ENCODE measurements at regions not wholly inside any gene's neighbourhood (a gene's known extent, or its start where the extent isn't known, plus 50 kb on each side); places are given as distances from the start of the nearest gene placed in this dataset.

- Histone ChIP-seq H3K4me1 (ENCODE audit: control insufficient read depth in 3 of 3, insufficient read depth in 2 of 3, low read depth in 1 of 3, low read length in 2 of 3) (peaks cover 0 to 3% (median 0%) of the 10 kb centered on the region in 3 donors), H3K36me3 (ENCODE audit: control insufficient read depth in 3 of 3, insufficient read depth in 2 of 3, low read depth in 1 of 3, low read length in 3 of 3) (no peaks in the 10 kb centered on the region), H3K27me3 (ENCODE audit: control insufficient read depth in 3 of 3, insufficient read depth in 3 of 3, low read length in 3 of 3) (no peaks in the 10 kb centered on the region), H3K4me3 (ENCODE audit: low read depth in 1 of 3, low read length in 3 of 3) (no peak overlapping the region), H3K9me3 (ENCODE audit: control insufficient read depth in 2 of 2, insufficient read depth in 1 of 2, low read depth in 1 of 2, low read length in 1 of 2) (no peaks in the 10 kb centered on the region), H3K27ac (ENCODE audit: low read depth in 1 of 3, low read length in 2 of 3) (no peak overlapping the region)
- WGBS, 3 donors: 74 to 85% (median 80%) methylated on average over 1 of the region's 1 CpG
- DNase-seq (no peak), FAIRE-seq (no peak)
Observed at GRCh38 chr5:143476601-143477211, 73.2 kb upstream of the NR3C1 start.

DNA sequence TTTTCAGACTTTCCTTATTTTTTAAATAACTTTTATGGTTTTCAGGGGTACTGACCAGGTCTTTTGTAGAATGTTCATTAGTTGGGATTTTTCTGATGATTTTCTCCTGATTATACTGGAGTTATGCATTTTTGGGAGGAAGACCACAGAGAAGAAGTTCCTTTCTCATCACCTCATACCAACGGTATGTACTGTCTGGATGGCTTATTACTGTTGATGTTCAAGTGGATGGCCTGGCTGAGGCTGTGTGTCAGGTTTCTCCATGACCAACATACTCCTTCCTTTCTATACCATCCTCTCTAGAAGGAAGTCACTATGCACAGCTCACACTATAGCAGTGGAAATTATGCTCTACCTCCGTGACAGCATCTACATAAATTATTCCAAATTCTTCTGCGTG is 71.1 kb upstream of the NR3C1 start:
- FAIRE-seq: no peak
- Histone ChIP-seq H3K27me3 (ENCODE audit: control insufficient read depth in 3 of 3, insufficient read depth in 3 of 3, low read length in 3 of 3) (no peaks in the 10 kb centered on the region), H3K27ac (ENCODE audit: low read depth in 1 of 3, low read length in 2 of 3) (no peak overlapping the region), H3K4me3 (ENCODE audit: low read depth in 1 of 3, low read length in 3 of 3) (no peak overlapping the region), H3K9me3 (ENCODE audit: control insufficient read depth in 2 of 2, insufficient read depth in 1 of 2, low read depth in 1 of 2, low read length in 1 of 2) (no peaks in the 10 kb centered on the region), H3K4me1 (ENCODE audit: control insufficient read depth in 3 of 3, insufficient read depth in 2 of 3, low read depth in 1 of 3, low read length in 2 of 3) (no peaks in the 10 kb centered on the region), H3K36me3 (ENCODE audit: control insufficient read depth in 3 of 3, insufficient read depth in 2 of 3, low read depth in 1 of 3, low read length in 3 of 3) (no peaks in the 10 kb centered on the region)
- 69 to 79% (median 77%) methylated on average over 3 of the region's 3 CpGs for WGBS, 3 donors
- DNase-seq: no peak

- no peaks in the 10 kb centered on the region for H3K4me1 ChIP-seq (ENCODE audit: control insufficient read depth in 3 of 3, insufficient read depth in 2 of 3, low read depth in 1 of 3, low read length in 2 of 3)
- no peak overlapping the region for H3K27ac ChIP-seq (ENCODE audit: low read depth in 1 of 3, low read length in 2 of 3)
- H3K4me3 ChIP-seq (ENCODE audit: low read depth in 1 of 3, low read length in 3 of 3): no peak overlapping the region
- DNase-seq (no peak), FAIRE-seq (no peak)
- 85 to 92% (median 87%) methylated on average over 5 of the region's 5 CpGs for WGBS, 3 donors
- no peaks in the 10 kb centered on the region for H3K36me3 ChIP-seq (ENCODE audit: control insufficient read depth in 3 of 3, insufficient read depth in 2 of 3, low read depth in 1 of 3, low read length in 3 of 3)
- no peaks in the 10 kb centered on the region for H3K9me3 ChIP-seq (ENCODE audit: control insufficient read depth in 2 of 2, insufficient read depth in 1 of 2, low read depth in 1 of 2, low read length in 1 of 2)
- no peaks in the 10 kb centered on the region for H3K27me3 ChIP-seq (ENCODE audit: control insufficient read depth in 3 of 3, insufficient read depth in 3 of 3, low read length in 3 of 3)
Observed at GRCh38 chr5:143473481-143473880, 70.0 kb upstream of the NR3C1 start.

- WGBS, 3 donors: 83 to 90% (median 84%) methylated on average over 1 of the region's 1 CpG
- Histone ChIP-seq H3K4me3 (ENCODE audit: low read depth in 1 of 3, low read length in 3 of 3) (no peak overlapping the region), H3K27ac (ENCODE audit: low read depth in 1 of 3, low read length in 2 of 3) (no peak overlapping the region), H3K27me3 (ENCODE audit: control insufficient read depth in 3 of 3, insufficient read depth in 3 of 3, low read length in 3 of 3) (no peaks in the 10 kb centered on the region), H3K9me3 (ENCODE audit: control insufficient read depth in 2 of 2, insufficient read depth in 1 of 2, low read depth in 1 of 2, low read length in 1 of 2) (no peaks in the 10 kb centered on the region), H3K36me3 (ENCODE audit: control insufficient read depth in 3 of 3, insufficient read depth in 2 of 3, low read depth in 1 of 3, low read length in 3 of 3) (no peaks in the 10 kb centered on the region), H3K4me1 (ENCODE audit: control insufficient read depth in 3 of 3, insufficient read depth in 2 of 3, low read depth in 1 of 3, low read length in 2 of 3) (no peaks in the 10 kb centered on the region)
- DNase-seq (no peak), FAIRE-seq (no peak)
Observed at GRCh38 chr5:143472576-143472975, 69.1 kb upstream of the NR3C1 start.

- H3K9me3 ChIP-seq (ENCODE audit: control insufficient read depth in 2 of 2, insufficient read depth in 1 of 2, low read depth in 1 of 2, low read length in 1 of 2): no peaks in the 10 kb centered on the region
- H3K27ac ChIP-seq (ENCODE audit: low read depth in 1 of 3, low read length in 2 of 3): no peak overlapping the region
- H3K27me3 ChIP-seq (ENCODE audit: control insufficient read depth in 3 of 3, insufficient read depth in 3 of 3, low read length in 3 of 3): no peaks in the 10 kb centered on the region
- 81 to 92% (median 91%) methylated on average over 7 of the region's 7 CpGs for WGBS, 3 donors
- no peaks in the 10 kb centered on the region for H3K4me1 ChIP-seq (ENCODE audit: control insufficient read depth in 3 of 3, insufficient read depth in 2 of 3, low read depth in 1 of 3, low read length in 2 of 3)
- FAIRE-seq: no peak
- no peak overlapping the region for H3K4me3 ChIP-seq (ENCODE audit: low read depth in 1 of 3, low read length in 3 of 3)
- no peaks in the 10 kb centered on the region for H3K36me3 ChIP-seq (ENCODE audit: control insufficient read depth in 3 of 3, insufficient read depth in 2 of 3, low read depth in 1 of 3, low read length in 3 of 3)
- DNase-seq: no peak
Observed at GRCh38 chr5:143471666-143472464, 68.4 kb upstream of the NR3C1 start.

DNA sequence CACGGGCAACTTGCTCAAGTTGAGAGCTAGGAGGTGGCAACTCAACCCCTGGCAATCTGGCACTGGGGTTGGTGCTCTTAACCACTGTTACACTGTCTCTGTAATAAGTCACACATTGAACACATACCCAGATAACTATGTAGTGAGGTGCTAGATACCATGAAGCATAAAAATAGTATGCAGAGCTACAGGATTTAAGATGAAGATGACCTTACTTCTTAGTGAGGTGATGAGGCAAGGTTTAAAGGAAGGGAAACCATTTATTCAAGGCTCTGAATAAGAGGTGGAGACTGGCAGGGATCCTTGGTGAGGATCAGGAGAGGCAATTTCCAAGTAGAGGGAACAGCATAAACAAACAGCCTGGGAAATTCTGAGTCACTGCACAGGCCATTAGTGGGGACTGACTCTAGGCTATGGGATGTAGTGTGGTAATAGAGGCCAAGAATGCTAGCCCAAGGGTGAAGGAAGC is 67.6 kb upstream of the NR3C1 start:
- H3K27me3 ChIP-seq (ENCODE audit: control insufficient read depth in 3 of 3, insufficient read depth in 3 of 3, low read length in 3 of 3): no peaks in the 10 kb centered on the region
- WGBS, 3 donors: 87 to 97% (median 97%) methylated on average over 1 of the region's 1 CpG
- FAIRE-seq (no peak), DNase-seq (no peak)
- H3K27ac ChIP-seq (ENCODE audit: low read depth in 1 of 3, low read length in 2 of 3): no peak overlapping the region
- no peak overlapping the region for H3K4me3 ChIP-seq (ENCODE audit: low read depth in 1 of 3, low read length in 3 of 3)
- H3K36me3 ChIP-seq (ENCODE audit: control insufficient read depth in 3 of 3, insufficient read depth in 2 of 3, low read depth in 1 of 3, low read length in 3 of 3): no peaks in the 10 kb centered on the region
- no peaks in the 10 kb centered on the region for H3K9me3 ChIP-seq (ENCODE audit: control insufficient read depth in 2 of 2, insufficient read depth in 1 of 2, low read depth in 1 of 2, low read length in 1 of 2)
- no peaks in the 10 kb centered on the region for H3K4me1 ChIP-seq (ENCODE audit: control insufficient read depth in 3 of 3, insufficient read depth in 2 of 3, low read depth in 1 of 3, low read length in 2 of 3)

DNA sequence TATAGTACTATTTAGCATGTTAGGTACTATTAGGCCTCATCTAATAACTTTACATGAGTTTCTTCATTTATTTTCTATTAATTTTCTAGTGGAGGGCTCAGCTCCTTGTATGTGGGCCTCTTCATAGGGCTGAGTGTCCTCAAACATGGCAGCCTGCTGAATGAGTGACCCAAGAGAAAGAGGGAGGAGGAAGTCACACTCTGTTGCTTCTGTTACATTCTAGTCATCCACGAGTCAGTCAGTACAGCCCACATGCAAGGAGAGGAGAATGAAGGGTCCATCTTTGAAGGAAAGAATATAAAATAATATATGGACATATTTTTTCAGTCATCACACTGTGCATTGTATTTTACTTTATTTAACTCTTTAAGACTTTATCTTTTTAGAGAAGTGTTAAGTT is 66.6 kb upstream of the NR3C1 start:
- Histone ChIP-seq H3K9me3 (ENCODE audit: control insufficient read depth in 2 of 2, insufficient read depth in 1 of 2, low read depth in 1 of 2, low read length in 1 of 2) (no peaks in the 10 kb centered on the region), H3K27ac (ENCODE audit: low read depth in 1 of 3, low read length in 2 of 3) (no peak overlapping the region), H3K27me3 (ENCODE audit: control insufficient read depth in 3 of 3, insufficient read depth in 3 of 3, low read length in 3 of 3) (no peaks in the 10 kb centered on the region), H3K4me3 (ENCODE audit: low read depth in 1 of 3, low read length in 3 of 3) (no peak overlapping the region), H3K4me1 (ENCODE audit: control insufficient read depth in 3 of 3, insufficient read depth in 2 of 3, low read depth in 1 of 3, low read length in 2 of 3) (no peaks in the 10 kb centered on the region), H3K36me3 (ENCODE audit: control insufficient read depth in 3 of 3, insufficient read depth in 2 of 3, low read depth in 1 of 3, low read length in 3 of 3) (no peaks in the 10 kb centered on the region)
- no peak for DNase-seq
- FAIRE-seq: no peak
- WGBS, 3 donors: 82 to 90% (median 88%) methylated on average over 1 of the region's 1 CpG

- DNase-seq: no peak
- H3K27ac ChIP-seq (ENCODE audit: low read depth in 1 of 3, low read length in 2 of 3): no peak overlapping the region
Observed at GRCh38 chr5:143469125-143469524, 65.6 kb upstream of the NR3C1 start.

More at GRCh38 chr5:143469125-143469524, 65.6 kb upstream of the NR3C1 start:
- H3K4me1 ChIP-seq (ENCODE audit: control insufficient read depth in 3 of 3, insufficient read depth in 2 of 3, low read depth in 1 of 3, low read length in 2 of 3): no peaks in the 10 kb centered on the region
- H3K27me3 ChIP-seq (ENCODE audit: control insufficient read depth in 3 of 3, insufficient read depth in 3 of 3, low read length in 3 of 3): no peaks in the 10 kb centered on the region
- no peak overlapping the region for H3K4me3 ChIP-seq (ENCODE audit: low read depth in 1 of 3, low read length in 3 of 3)
- no peak for FAIRE-seq
- no peaks in the 10 kb centered on the region for H3K36me3 ChIP-seq (ENCODE audit: control insufficient read depth in 3 of 3, insufficient read depth in 2 of 3, low read depth in 1 of 3, low read length in 3 of 3)
- WGBS, 3 donors: 95 to 99% (median 95%) methylated on average over 2 of the region's 2 CpGs
- H3K9me3 ChIP-seq (ENCODE audit: control insufficient read depth in 2 of 2, insufficient read depth in 1 of 2, low read depth in 1 of 2, low read length in 1 of 2): peaks cover 0 to under 1% of the 10 kb centered on the region in 2 donors

Data from small intestine (tissue), 7 donors.